ENCODE measurements at regions not wholly inside any gene's neighbourhood (a gene's known extent, or its start where the extent isn't known, plus 50 kb on each side); places are given as distances from the start of the nearest gene placed in this dataset.
A peak's percentile ranks its signal among the peaks of the same experiment; 100 is the strongest.

GRCh38 chr5:145539201-145539600 lies 295.9 kb downstream of the PRELID2 start:
- 94 to 98% methylated on average over 2 of the region's 2 CpGs for WGBS, 2 donors
- Histone ChIP-seq H3K4me1 (ENCODE audit: control insufficient read depth in 5 of 5, insufficient read depth in 5 of 5, low read length in 5 of 5) (peaks cover 0 to 5% (median 0%) of the 10 kb centered on the region in 5 donors), H3K27me3 (ENCODE audit: control insufficient read depth in 3 of 3, insufficient read depth in 3 of 3, low read length in 2 of 3) (no peaks in the 10 kb centered on the region), H3K9me3 (ENCODE audit: control insufficient read depth in 4 of 4, insufficient read depth in 3 of 4, low read length in 3 of 4) (peaks cover 0 to 8% (median 0%) of the 10 kb centered on the region in 4 donors), H3K36me3 (ENCODE audit: control insufficient read depth in 4 of 4, insufficient read depth in 4 of 4, low read length in 4 of 4) (no peaks in the 10 kb centered on the region), H3K4me3 (no peak overlapping the region), H3K9ac (ENCODE audit: insufficient read depth in 1 of 2, low read length in 2 of 2) (no peak overlapping the region), H3K27ac (ENCODE audit: low read depth in 1 of 2, low read length in 1 of 2) (no peak overlapping the region)
- DNase-seq (no peak), ATAC-seq (ENCODE audit: insufficient read depth, low FRiP score) (no peak)
- TF ChIP-seq CTCF (IDR thresholded peaks at IDR 0.05; ENCODE audit: control extremely low read depth, extremely low read depth): no peak

DNA sequence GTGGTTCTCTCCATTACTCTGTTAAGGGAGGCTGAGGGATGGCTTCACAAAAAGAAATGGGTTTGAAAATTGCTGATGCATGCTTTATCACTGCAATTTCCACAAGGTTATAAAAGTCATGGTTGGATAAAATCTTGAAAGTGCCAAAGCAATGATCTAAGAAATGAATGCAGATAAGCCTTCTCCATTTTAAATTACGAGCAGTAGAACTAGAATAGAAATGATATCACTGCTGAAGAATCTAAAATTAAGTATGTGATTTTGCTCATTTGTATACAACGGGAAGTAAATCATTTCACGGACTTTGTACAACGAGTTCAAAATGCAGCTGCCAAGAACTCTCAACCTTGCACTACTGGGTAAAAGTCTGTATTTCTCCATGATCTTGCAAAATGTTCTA lies 299.0 kb downstream of the PRELID2 start:
- DNase-seq (peak; percentile 21 to 88 (median 84)), ATAC-seq (ENCODE audit: insufficient read depth, low FRiP score) (no peak)
- H3K36me3 ChIP-seq (ENCODE audit: control insufficient read depth in 4 of 4, insufficient read depth in 4 of 4, low read length in 4 of 4): no peaks in the 10 kb centered on the region
- peaks cover 0 to 8% (median 0%) of the 10 kb centered on the region in 4 donors for H3K9me3 ChIP-seq (ENCODE audit: control insufficient read depth in 4 of 4, insufficient read depth in 3 of 4, low read length in 3 of 4)
- no peak overlapping the region for H3K4me3 ChIP-seq
- TF ChIP-seq CTCF (IDR thresholded peaks at IDR 0.05; ENCODE audit: control extremely low read depth, extremely low read depth): no peak
- no peak overlapping the region for H3K27ac ChIP-seq (ENCODE audit: low read depth in 1 of 2, low read length in 1 of 2)
- H3K27me3 ChIP-seq (ENCODE audit: control insufficient read depth in 3 of 3, insufficient read depth in 3 of 3, low read length in 2 of 3): no peaks in the 10 kb centered on the region
- peaks cover 0 to 5% (median 0%) of the 10 kb centered on the region in 5 donors for H3K4me1 ChIP-seq (ENCODE audit: control insufficient read depth in 5 of 5, insufficient read depth in 5 of 5, low read length in 5 of 5)
- no peak overlapping the region for H3K9ac ChIP-seq (ENCODE audit: insufficient read depth in 1 of 2, low read length in 2 of 2)
- 66 to 83% methylated on average over 4 of the region's 4 CpGs for WGBS, 2 donors

DNA sequence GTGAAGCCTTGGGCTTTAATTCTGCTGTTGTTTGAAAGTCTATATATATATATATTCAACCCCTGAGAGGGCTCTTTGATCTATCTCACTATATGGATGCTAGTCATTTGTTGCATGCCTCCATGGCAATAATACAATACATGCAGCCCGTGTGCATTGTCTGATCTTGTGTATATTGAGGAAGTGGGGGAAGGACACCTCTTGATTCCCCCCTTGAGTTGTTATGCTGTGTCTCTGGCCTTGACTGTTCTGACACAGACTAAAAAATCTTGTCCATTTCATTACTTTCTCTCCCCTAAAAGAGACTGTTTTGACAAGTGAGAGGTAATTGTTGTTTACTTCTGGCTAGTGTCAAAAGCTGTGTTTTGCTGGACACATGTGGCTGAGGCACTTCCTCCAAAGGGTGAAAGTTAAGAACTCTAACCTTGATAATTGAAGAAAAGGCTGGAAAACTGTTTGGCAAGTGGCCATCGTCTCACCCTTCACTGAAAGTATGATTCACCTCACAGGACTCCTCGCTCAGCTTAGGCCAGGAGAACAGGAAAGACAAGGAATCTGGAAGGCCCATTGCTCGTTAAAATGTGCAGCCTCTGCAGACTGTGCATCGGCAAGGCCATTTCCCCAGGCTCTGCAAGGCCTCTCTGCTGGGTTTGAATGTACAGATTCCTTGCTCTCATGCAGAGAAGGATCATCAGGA lies 304.0 kb downstream of the PRELID2 start:
- H3K27me3 ChIP-seq (ENCODE audit: control insufficient read depth in 3 of 3, insufficient read depth in 3 of 3, low read length in 2 of 3): no peaks in the 10 kb centered on the region
- 49 to 64% methylated on average over 5 of the region's 5 CpGs for WGBS, 2 donors
- H3K4me3 ChIP-seq: no peak overlapping the region
- no peak for TF ChIP-seq CTCF (IDR thresholded peaks at IDR 0.05; ENCODE audit: control extremely low read depth, extremely low read depth)
- no peak overlapping the region for H3K27ac ChIP-seq (ENCODE audit: low read depth in 1 of 2, low read length in 1 of 2)
- no peak overlapping the region for H3K9ac ChIP-seq (ENCODE audit: insufficient read depth in 1 of 2, low read length in 2 of 2)
- peak in 1 of 3 donors; percentile 37 for DNase-seq
- no peaks in the 10 kb centered on the region for H3K36me3 ChIP-seq (ENCODE audit: control insufficient read depth in 4 of 4, insufficient read depth in 4 of 4, low read length in 4 of 4)
- H3K9me3 ChIP-seq (ENCODE audit: control insufficient read depth in 4 of 4, insufficient read depth in 3 of 4, low read length in 3 of 4): no peaks in the 10 kb centered on the region
- no peaks in the 10 kb centered on the region for H3K4me1 ChIP-seq (ENCODE audit: control insufficient read depth in 5 of 5, insufficient read depth in 5 of 5, low read length in 5 of 5)
- ATAC-seq (ENCODE audit: insufficient read depth, low FRiP score): peak; percentile 62

DNA sequence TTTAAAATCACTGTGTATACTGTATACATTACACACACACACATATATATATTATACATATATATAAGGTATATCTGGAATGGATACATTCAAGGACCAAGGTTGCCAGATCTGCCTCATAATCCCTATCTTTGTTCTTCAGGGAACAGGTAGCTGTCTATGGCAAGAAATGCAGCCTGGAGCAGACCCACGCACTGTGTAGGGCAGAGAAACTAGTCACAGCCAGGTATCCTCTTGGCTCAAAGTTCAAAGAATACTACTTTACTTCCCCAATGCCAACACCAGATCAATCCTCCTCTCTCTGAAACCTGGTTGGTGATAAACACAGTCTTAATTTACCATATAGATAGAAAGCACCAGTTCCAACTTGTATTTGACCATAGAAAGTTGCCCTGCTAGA lies 313.6 kb downstream of the PRELID2 start:
- Histone ChIP-seq H3K36me3 (ENCODE audit: control insufficient read depth in 4 of 4, insufficient read depth in 4 of 4, low read length in 4 of 4) (no peaks in the 10 kb centered on the region), H3K4me3 (no peak overlapping the region), H3K4me1 (ENCODE audit: control insufficient read depth in 5 of 5, insufficient read depth in 5 of 5, low read length in 5 of 5) (peaks cover 0 to 2% (median 0%) of the 10 kb centered on the region in 5 donors), H3K9ac (ENCODE audit: insufficient read depth in 1 of 2, low read length in 2 of 2) (no peak overlapping the region), H3K27me3 (ENCODE audit: control insufficient read depth in 3 of 3, insufficient read depth in 3 of 3, low read length in 2 of 3) (no peaks in the 10 kb centered on the region), H3K27ac (ENCODE audit: low read depth in 1 of 2, low read length in 1 of 2) (no peak overlapping the region), H3K9me3 (ENCODE audit: control insufficient read depth in 4 of 4, insufficient read depth in 3 of 4, low read length in 3 of 4) (no peaks in the 10 kb centered on the region)
- TF ChIP-seq CTCF (IDR thresholded peaks at IDR 0.05; ENCODE audit: control extremely low read depth, extremely low read depth): no peak
- WGBS, 2 donors: 94 to 100% methylated on average over 1 of the region's 1 CpG
- no peak for ATAC-seq (ENCODE audit: insufficient read depth, low FRiP score)
- no peak for DNase-seq

Data from lung (tissue), 11 donors.